ENCODE measurements at regions not wholly inside any gene's neighbourhood (a gene's known extent, or its start where the extent isn't known, plus 50 kb on each side); places are given as distances from the start of the nearest gene placed in this dataset.

- FAIRE-seq (no peak), DNase-seq (no peak)
- 76 to 82% (median 78%) methylated on average over 22 of the region's 22 CpGs for WGBS, 3 donors
Measured at GRCh38 chr5:3225201-3225960, 370.3 kb upstream of the IRX1 start.

GRCh38 chr5:3222924-3223323 lies 372.7 kb upstream of the IRX1 start:
- Histone ChIP-seq H3K4me3 (ENCODE audit: low read depth in 1 of 3, low read length in 3 of 3) (no peak overlapping the region), H3K9me3 (ENCODE audit: control insufficient read depth in 2 of 2, insufficient read depth in 1 of 2, low read depth in 1 of 2, low read length in 1 of 2) (no peaks in the 10 kb centered on the region), H3K27ac (ENCODE audit: low read depth in 1 of 3, low read length in 2 of 3) (no peak overlapping the region), H3K4me1 (ENCODE audit: control insufficient read depth in 3 of 3, insufficient read depth in 2 of 3, low read depth in 1 of 3, low read length in 2 of 3) (no peaks in the 10 kb centered on the region), H3K36me3 (ENCODE audit: control insufficient read depth in 3 of 3, insufficient read depth in 2 of 3, low read depth in 1 of 3, low read length in 3 of 3) (no peaks in the 10 kb centered on the region), H3K27me3 (ENCODE audit: control insufficient read depth in 3 of 3, insufficient read depth in 3 of 3, low read length in 3 of 3) (no peaks in the 10 kb centered on the region)
- 80 to 87% (median 84%) methylated on average over 5 of the region's 5 CpGs for WGBS, 3 donors
- FAIRE-seq: no peak
- no peak for DNase-seq

More at GRCh38 chr5:3225201-3225960, 370.3 kb upstream of the IRX1 start:
- no peaks in the 10 kb centered on the region for H3K36me3 ChIP-seq (ENCODE audit: control insufficient read depth in 3 of 3, insufficient read depth in 2 of 3, low read depth in 1 of 3, low read length in 3 of 3)
- no peak overlapping the region for H3K4me3 ChIP-seq (ENCODE audit: low read depth in 1 of 3, low read length in 3 of 3)
- H3K27me3 ChIP-seq (ENCODE audit: control insufficient read depth in 3 of 3, insufficient read depth in 3 of 3, low read length in 3 of 3): no peaks in the 10 kb centered on the region
- H3K27ac ChIP-seq (ENCODE audit: low read depth in 1 of 3, low read length in 2 of 3): no peak overlapping the region
- H3K9me3 ChIP-seq (ENCODE audit: control insufficient read depth in 2 of 2, insufficient read depth in 1 of 2, low read depth in 1 of 2, low read length in 1 of 2): no peaks in the 10 kb centered on the region
- no peaks in the 10 kb centered on the region for H3K4me1 ChIP-seq (ENCODE audit: control insufficient read depth in 3 of 3, insufficient read depth in 2 of 3, low read depth in 1 of 3, low read length in 2 of 3)

DNA sequence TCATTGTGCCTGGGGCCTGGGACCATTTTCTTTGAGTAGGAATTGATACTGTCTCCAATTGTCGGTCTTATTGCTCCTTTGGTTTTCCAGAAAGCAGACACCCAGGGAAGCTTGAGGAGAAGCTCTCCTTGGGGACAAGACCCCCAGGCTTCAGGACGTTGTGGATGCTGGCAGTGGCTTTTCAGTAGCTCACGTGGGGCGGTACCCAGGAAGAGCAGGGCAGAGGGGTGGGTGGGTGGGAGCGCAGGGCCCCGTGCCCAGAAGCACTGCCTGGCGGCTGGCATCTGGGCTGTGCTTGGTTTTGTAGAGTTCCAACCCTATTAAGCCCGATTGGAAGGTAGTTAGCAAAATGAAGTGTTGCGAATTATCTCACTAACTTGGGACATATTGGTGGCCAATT lies 374.2 kb upstream of the IRX1 start:
- DNase-seq (no peak), FAIRE-seq (no peak)
- no peaks in the 10 kb centered on the region for H3K9me3 ChIP-seq (ENCODE audit: control insufficient read depth in 2 of 2, insufficient read depth in 1 of 2, low read depth in 1 of 2, low read length in 1 of 2)
- no peaks in the 10 kb centered on the region for H3K27me3 ChIP-seq (ENCODE audit: control insufficient read depth in 3 of 3, insufficient read depth in 3 of 3, low read length in 3 of 3)
- H3K27ac ChIP-seq (ENCODE audit: low read depth in 1 of 3, low read length in 2 of 3): no peak overlapping the region
- H3K4me1 ChIP-seq (ENCODE audit: control insufficient read depth in 3 of 3, insufficient read depth in 2 of 3, low read depth in 1 of 3, low read length in 2 of 3): no peaks in the 10 kb centered on the region
- H3K36me3 ChIP-seq (ENCODE audit: control insufficient read depth in 3 of 3, insufficient read depth in 2 of 3, low read depth in 1 of 3, low read length in 3 of 3): no peaks in the 10 kb centered on the region
- no peak overlapping the region for H3K4me3 ChIP-seq (ENCODE audit: low read depth in 1 of 3, low read length in 3 of 3)
- 77 to 87% (median 77%) methylated on average over 9 of the region's 9 CpGs for WGBS, 3 donors

- DNase-seq (no peak), FAIRE-seq (no peak)
- Histone ChIP-seq H3K27me3 (ENCODE audit: control insufficient read depth in 3 of 3, insufficient read depth in 3 of 3, low read length in 3 of 3) (no peaks in the 10 kb centered on the region), H3K27ac (ENCODE audit: low read depth in 1 of 3, low read length in 2 of 3) (no peak overlapping the region), H3K9me3 (ENCODE audit: control insufficient read depth in 2 of 2, insufficient read depth in 1 of 2, low read depth in 1 of 2, low read length in 1 of 2) (no peaks in the 10 kb centered on the region), H3K4me1 (ENCODE audit: control insufficient read depth in 3 of 3, insufficient read depth in 2 of 3, low read depth in 1 of 3, low read length in 2 of 3) (no peaks in the 10 kb centered on the region), H3K4me3 (ENCODE audit: low read depth in 1 of 3, low read length in 3 of 3) (no peak overlapping the region), H3K36me3 (ENCODE audit: control insufficient read depth in 3 of 3, insufficient read depth in 2 of 3, low read depth in 1 of 3, low read length in 3 of 3) (no peaks in the 10 kb centered on the region)
- 80 to 87% (median 82%) methylated on average over 31 of the region's 31 CpGs for WGBS, 3 donors
Measured at GRCh38 chr5:3220638-3221288, 374.9 kb upstream of the IRX1 start.

GRCh38 chr5:3220201-3220600 lies 375.4 kb upstream of the IRX1 start:
- 85 to 88% (median 87%) methylated on average over 13 of the region's 13 CpGs for WGBS, 3 donors
- Histone ChIP-seq H3K36me3 (ENCODE audit: control insufficient read depth in 3 of 3, insufficient read depth in 2 of 3, low read depth in 1 of 3, low read length in 3 of 3) (no peaks in the 10 kb centered on the region), H3K4me3 (ENCODE audit: low read depth in 1 of 3, low read length in 3 of 3) (no peak overlapping the region), H3K27ac (ENCODE audit: low read depth in 1 of 3, low read length in 2 of 3) (no peak overlapping the region), H3K4me1 (ENCODE audit: control insufficient read depth in 3 of 3, insufficient read depth in 2 of 3, low read depth in 1 of 3, low read length in 2 of 3) (no peaks in the 10 kb centered on the region), H3K9me3 (ENCODE audit: control insufficient read depth in 2 of 2, insufficient read depth in 1 of 2, low read depth in 1 of 2, low read length in 1 of 2) (no peaks in the 10 kb centered on the region), H3K27me3 (ENCODE audit: control insufficient read depth in 3 of 3, insufficient read depth in 3 of 3, low read length in 3 of 3) (no peaks in the 10 kb centered on the region)
- DNase-seq (no peak), FAIRE-seq (no peak)

- H3K27ac ChIP-seq (ENCODE audit: low read depth in 1 of 3, low read length in 2 of 3): no peak overlapping the region
- no peaks in the 10 kb centered on the region for H3K27me3 ChIP-seq (ENCODE audit: control insufficient read depth in 3 of 3, insufficient read depth in 3 of 3, low read length in 3 of 3)
- DNase-seq: no peak
- H3K4me1 ChIP-seq (ENCODE audit: control insufficient read depth in 3 of 3, insufficient read depth in 2 of 3, low read depth in 1 of 3, low read length in 2 of 3): no peaks in the 10 kb centered on the region
- H3K4me3 ChIP-seq (ENCODE audit: low read depth in 1 of 3, low read length in 3 of 3): no peak overlapping the region
- no peaks in the 10 kb centered on the region for H3K9me3 ChIP-seq (ENCODE audit: control insufficient read depth in 2 of 2, insufficient read depth in 1 of 2, low read depth in 1 of 2, low read length in 1 of 2)
- WGBS, 3 donors: 75 to 83% (median 76%) methylated on average over 20 of the region's 20 CpGs
- FAIRE-seq: no peak
- no peaks in the 10 kb centered on the region for H3K36me3 ChIP-seq (ENCODE audit: control insufficient read depth in 3 of 3, insufficient read depth in 2 of 3, low read depth in 1 of 3, low read length in 3 of 3)
Measured at GRCh38 chr5:3218916-3219650, 376.5 kb upstream of the IRX1 start.

DNA sequence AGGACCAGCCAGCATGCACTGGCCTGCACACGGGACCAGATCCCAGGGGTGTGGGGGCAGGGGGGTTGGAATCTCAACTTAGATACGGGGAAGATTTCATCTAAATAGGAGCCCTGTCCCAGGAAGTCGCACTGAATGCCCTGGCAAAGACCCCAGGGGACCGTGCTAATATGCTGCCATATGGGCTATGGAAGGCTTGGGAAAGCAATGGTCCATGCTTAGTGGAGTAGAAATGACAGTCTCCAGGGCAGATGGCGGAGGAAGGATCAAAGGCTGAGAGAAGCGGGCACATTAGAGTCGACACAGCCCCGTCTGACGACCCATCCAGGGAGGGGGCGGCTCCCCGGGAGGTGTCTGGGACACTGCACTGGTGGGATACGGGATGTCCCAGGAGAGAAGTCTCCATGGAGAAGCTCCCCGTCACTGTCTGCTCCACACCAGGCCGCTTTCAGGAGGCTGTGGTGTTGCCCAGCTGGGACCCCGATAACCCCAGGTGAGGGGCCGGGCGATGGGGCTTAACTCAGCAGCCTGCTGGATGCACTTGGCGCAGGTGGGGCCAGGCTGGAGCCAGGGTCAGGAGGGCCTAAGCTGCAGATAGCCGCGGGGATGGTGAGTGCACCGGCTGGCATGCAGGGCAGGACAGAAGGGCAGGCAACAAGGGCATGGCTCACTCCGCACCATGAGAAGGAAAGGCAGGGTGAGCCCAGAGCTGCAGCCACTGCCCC lies 377.7 kb upstream of the IRX1 start:
- Histone ChIP-seq H3K27me3 (ENCODE audit: control insufficient read depth in 3 of 3, insufficient read depth in 3 of 3, low read length in 3 of 3) (no peaks in the 10 kb centered on the region), H3K27ac (ENCODE audit: low read depth in 1 of 3, low read length in 2 of 3) (no peak overlapping the region), H3K4me1 (ENCODE audit: control insufficient read depth in 3 of 3, insufficient read depth in 2 of 3, low read depth in 1 of 3, low read length in 2 of 3) (no peaks in the 10 kb centered on the region), H3K36me3 (ENCODE audit: control insufficient read depth in 3 of 3, insufficient read depth in 2 of 3, low read depth in 1 of 3, low read length in 3 of 3) (no peaks in the 10 kb centered on the region), H3K4me3 (ENCODE audit: low read depth in 1 of 3, low read length in 3 of 3) (no peak overlapping the region), H3K9me3 (ENCODE audit: control insufficient read depth in 2 of 2, insufficient read depth in 1 of 2, low read depth in 1 of 2, low read length in 1 of 2) (no peaks in the 10 kb centered on the region)
- 84 to 87% (median 86%) methylated on average over 22 of the region's 22 CpGs for WGBS, 3 donors
- no peak for DNase-seq
- FAIRE-seq: no peak

- H3K4me3 ChIP-seq (ENCODE audit: low read depth in 1 of 3, low read length in 3 of 3): no peak overlapping the region
- no peaks in the 10 kb centered on the region for H3K4me1 ChIP-seq (ENCODE audit: control insufficient read depth in 3 of 3, insufficient read depth in 2 of 3, low read depth in 1 of 3, low read length in 2 of 3)
- no peaks in the 10 kb centered on the region for H3K9me3 ChIP-seq (ENCODE audit: control insufficient read depth in 2 of 2, insufficient read depth in 1 of 2, low read depth in 1 of 2, low read length in 1 of 2)
- FAIRE-seq: no peak
- no peak overlapping the region for H3K27ac ChIP-seq (ENCODE audit: low read depth in 1 of 3, low read length in 2 of 3)
- no peak for DNase-seq
- H3K27me3 ChIP-seq (ENCODE audit: control insufficient read depth in 3 of 3, insufficient read depth in 3 of 3, low read length in 3 of 3): no peaks in the 10 kb centered on the region
- WGBS, 3 donors: 82 to 85% (median 84%) methylated on average over 10 of the region's 10 CpGs
- H3K36me3 ChIP-seq (ENCODE audit: control insufficient read depth in 3 of 3, insufficient read depth in 2 of 3, low read depth in 1 of 3, low read length in 3 of 3): no peaks in the 10 kb centered on the region
Measured at GRCh38 chr5:3217114-3217513, 378.5 kb upstream of the IRX1 start.

All from small intestine (tissue), 7 donors.